Small intestine (tissue), 7 donors: ENCODE measurements at regions not wholly inside any gene's neighbourhood (a gene's known extent, or its start where the extent isn't known, plus 50 kb on each side); places are given as distances from the start of the nearest gene placed in this dataset.

Source experiments
- DNase-seq, 2 donors: peaks; one replicate each; pipeline versions ENCODE4 v3.0.0 to v3.0.0-alpha.2; 2013
- FAIRE-seq: peaks from 2 replicates; lab custom pipeline; 2012; peaks lifted over from hg19 to GRCh38; lab: Jason Lieb, UNC
- H3K27ac ChIP-seq, 3 donors: one replicate each; pipeline ENCODE4 v1.5.1; 2013; ENCODE audit warnings: low read length in 2 of 3, mild to moderate bottlenecking in 2 of 3, control low read depth in 1 of 3, inconsistent platforms in 1 of 3, low read depth in 1 of 3, moderate library complexity in 1 of 3
- H3K27me3 ChIP-seq, 3 donors: one replicate each; pipeline ENCODE4 v1.6.1; 2013; ENCODE audit warnings: low read length in 3 of 3, inconsistent platforms in 1 of 3; ENCODE audit not compliant: control insufficient read depth in 3 of 3, insufficient read depth in 3 of 3
- H3K36me3 ChIP-seq, 3 donors: one replicate each; pipeline ENCODE4 v1.6.1; 2013; ENCODE audit warnings: low read length in 3 of 3, inconsistent platforms in 1 of 3, low read depth in 1 of 3, mild to moderate bottlenecking in 1 of 3, moderate library complexity in 1 of 3; ENCODE audit not compliant: control insufficient read depth in 3 of 3, insufficient read depth in 2 of 3
- H3K4me1 ChIP-seq, 3 donors: one replicate each; pipeline ENCODE4 v1.6.1; 2013; ENCODE audit warnings: low read length in 2 of 3, inconsistent platforms in 1 of 3, low read depth in 1 of 3, mild to moderate bottlenecking in 1 of 3, moderate library complexity in 1 of 3; ENCODE audit not compliant: control insufficient read depth in 3 of 3, insufficient read depth in 2 of 3
- H3K4me3 ChIP-seq, 3 donors: one replicate each; pipeline ENCODE4 v1.5.1; 2013; ENCODE audit warnings: low read length in 3 of 3, control low read depth in 1 of 3, inconsistent platforms in 1 of 3, low read depth in 1 of 3, mild to moderate bottlenecking in 1 of 3, moderate library complexity in 1 of 3
- H3K9me3 ChIP-seq, 2 donors: one replicate each; pipeline ENCODE4 v1.6.1; 2013; ENCODE audit warnings: low read depth in 1 of 2, low read length in 1 of 2; ENCODE audit not compliant: control insufficient read depth in 2 of 2, insufficient read depth in 1 of 2
- WGBS, 3 donors: extraction: QIAGEN DNeasy Blood & Tissue Kit; methylation state at CpG; one replicate each; pipeline ENCODE4 v1.1.7; 2013; 5-methylcytosine and 5-hydroxymethylcytosine counted together
- donor health status: healthy with polysubstance abuse.
- donor health status: control.
- donor health status: control.
- donor health status: Bipolar disorder and iron deficiency.
- donor health status: healthy.

GRCh38 chr17:72219137-72219823 lies 98.5 kb downstream of the SOX9 start:
- DNase-seq (peak; percentile 56 to 69), FAIRE-seq (no peak)
- 1 to 5% (median 4%) methylated on average over 21 to 23 of the region's 23 CpGs for WGBS, 3 donors

GRCh38 chr17:72219824-72220493 lies 99.1 kb downstream of the SOX9 start:
- Histone ChIP-seq H3K36me3 (no peaks in the 10 kb centered on the region), H3K9me3 (no peaks in the 10 kb centered on the region), H3K27me3 (peaks cover 0 to 9% (median 5%) of the 10 kb centered on the region in 3 donors), H3K4me3 (peak overlapping the region in 2 of 3 donors; percentile 21 to 43), H3K4me1 (peaks cover 0 to 29% (median 2%) of the 10 kb centered on the region in 3 donors), H3K27ac (no peak overlapping the region)
- WGBS, 3 donors: 5 to 7% (median 6%) methylated on average over 22 of the region's 22 CpGs
- DNase-seq (peak in 1 of 2 donors; percentile 13), FAIRE-seq (no peak)

More at GRCh38 chr17:72219137-72219823, 98.5 kb downstream of the SOX9 start:
- no peaks in the 10 kb centered on the region for H3K36me3 ChIP-seq
- H3K9me3 ChIP-seq: no peaks in the 10 kb centered on the region
- H3K4me3 ChIP-seq: peak overlapping the region in 2 of 3 donors; percentile 21 to 43
- H3K27me3 ChIP-seq: peaks cover 0 to 9% (median 5%) of the 10 kb centered on the region in 3 donors
- H3K4me1 ChIP-seq: peaks cover 0 to 29% (median 2%) of the 10 kb centered on the region in 3 donors
- peak overlapping the region; percentile 1 to 37 (median 32) for H3K27ac ChIP-seq

- 3 to 29% (median 3%) methylated on average over 2 of the region's 2 CpGs for WGBS, 3 donors
- Histone ChIP-seq H3K27ac (peak overlapping the region in 2 of 3 donors; percentile 0 to 90), H3K27me3 (peaks cover 0 to 9% (median 5%) of the 10 kb centered on the region in 3 donors), H3K36me3 (no peaks in the 10 kb centered on the region), H3K9me3 (no peaks in the 10 kb centered on the region), H3K4me3 (no peak overlapping the region), H3K4me1 (peaks cover 0 to 29% (median 2%) of the 10 kb centered on the region in 3 donors)
- DNase-seq: peak; percentile 85 to 87
- FAIRE-seq: no peak
Observed at GRCh38 chr17:72222661-72223380, 102.0 kb downstream of the SOX9 start.

GRCh38 chr17:72223866-72224291 lies 103.1 kb downstream of the SOX9 start:
- H3K9me3 ChIP-seq: no peaks in the 10 kb centered on the region
- peaks cover 0 to 9% (median 5%) of the 10 kb centered on the region in 3 donors for H3K27me3 ChIP-seq
- WGBS, 3 donors: 85 to 91% (median 88%) methylated on average over 11 of the region's 11 CpGs
- H3K4me3 ChIP-seq: no peak overlapping the region
- peaks cover 0 to 29% (median 2%) of the 10 kb centered on the region in 3 donors for H3K4me1 ChIP-seq
- no peak for FAIRE-seq
- no peaks in the 10 kb centered on the region for H3K36me3 ChIP-seq
- peak overlapping the region in 2 of 3 donors; percentile 3 to 90 for H3K27ac ChIP-seq
- no peak for DNase-seq

GRCh38 chr17:72226322-72226721 lies 105.5 kb downstream of the SOX9 start:
- DNase-seq: no peak
- FAIRE-seq: no peak
- H3K4me1 ChIP-seq: peaks cover 0 to 19% (median 2%) of the 10 kb centered on the region in 3 donors
- 87 to 94% (median 87%) methylated on average over 3 of the region's 3 CpGs for WGBS, 3 donors
- H3K4me3 ChIP-seq: no peak overlapping the region
- H3K36me3 ChIP-seq: no peaks in the 10 kb centered on the region
- no peak overlapping the region for H3K27ac ChIP-seq
- H3K9me3 ChIP-seq: no peaks in the 10 kb centered on the region
- H3K27me3 ChIP-seq: peaks cover 0 to 2% (median 0%) of the 10 kb centered on the region in 3 donors

- Histone ChIP-seq H3K4me3 (no peak overlapping the region), H3K4me1 (no peaks in the 10 kb centered on the region), H3K27me3 (no peaks in the 10 kb centered on the region), H3K9me3 (peaks cover 0 to 9% of the 10 kb centered on the region in 2 donors), H3K36me3 (no peaks in the 10 kb centered on the region), H3K27ac (no peak overlapping the region)
- no peak for DNase-seq
- 51 to 64% (median 53%) methylated on average over 3 of the region's 3 CpGs for WGBS, 3 donors
- FAIRE-seq: no peak
Observed at GRCh38 chr17:72233986-72234385, 113.2 kb downstream of the SOX9 start.

GRCh38 chr17:72234985-72235384 lies 114.2 kb downstream of the SOX9 start:
- no peak overlapping the region for H3K27ac ChIP-seq
- H3K4me3 ChIP-seq: no peak overlapping the region
- peaks cover 0 to 10% of the 10 kb centered on the region in 2 donors for H3K9me3 ChIP-seq
- no peaks in the 10 kb centered on the region for H3K4me1 ChIP-seq
- FAIRE-seq: no peak
- no peaks in the 10 kb centered on the region for H3K36me3 ChIP-seq
- no peaks in the 10 kb centered on the region for H3K27me3 ChIP-seq
- no peak for DNase-seq
- 72 to 90% (median 82%) methylated on average over 5 of the region's 5 CpGs for WGBS, 3 donors

- 41 to 70% (median 58%) methylated on average over 13 of the region's 13 CpGs for WGBS, 3 donors
- no peak for FAIRE-seq
Observed at GRCh38 chr17:72236980-72237633, 116.3 kb downstream of the SOX9 start.

More at GRCh38 chr17:72236980-72237633, 116.3 kb downstream of the SOX9 start:
- H3K36me3 ChIP-seq: no peaks in the 10 kb centered on the region
- H3K27me3 ChIP-seq: no peaks in the 10 kb centered on the region
- peaks cover 0 to 10% of the 10 kb centered on the region in 2 donors for H3K9me3 ChIP-seq
- no peaks in the 10 kb centered on the region for H3K4me1 ChIP-seq
- no peak for DNase-seq
- no peak overlapping the region for H3K27ac ChIP-seq
- H3K4me3 ChIP-seq: no peak overlapping the region
